ENCODE measurements at regions not wholly inside any gene's neighbourhood (a gene's known extent, or its start where the extent isn't known, plus 50 kb on each side); places are given as distances from the start of the nearest gene placed in this dataset.

- Mint-ChIP-seq H3K4me3 (no peak overlapping the region), H3K27ac (no peak overlapping the region), H3K4me1 (peaks cover 17% of the 10 kb centered on the region), H3K27me3 (ENCODE audit: insufficient read depth, low read depth, poor library complexity) (peaks cover 4% of the 10 kb centered on the region), H3K9me3 (no peaks in the 10 kb centered on the region), H3K36me3 (ENCODE audit: low read depth) (no peaks in the 10 kb centered on the region; the same call in 1 of the 3 replicates)
- Histone ChIP-seq H3K36me3 (ENCODE audit: insufficient read depth) (no peaks in the 10 kb centered on the region), H4K20me1 (replicated peaks; ENCODE audit: insufficient read depth) (no peaks in the 10 kb centered on the region), H3K4me2 (no peak overlapping the region), H3K27me3 (ENCODE audit: insufficient read depth) (no peaks in the 10 kb centered on the region), H3K9me2 (ENCODE audit: insufficient read depth) (no peaks in the 10 kb centered on the region; the same call in 1 of the 2 replicates), H3K4me3 (no peak overlapping the region), H3K27ac (ENCODE audit: low read depth) (no peak overlapping the region), H3F3A (replicated peaks; ENCODE audit: low read depth) (no peaks in the 10 kb centered on the region), H3K79me2 (replicated peaks; ENCODE audit: insufficient read depth) (no peaks in the 10 kb centered on the region), H2AFZ (peak overlapping the region; percentile 25; the same call in 1 of the 2 replicates), H3K4me1 (ENCODE audit: insufficient read depth) (peaks cover 12% of the 10 kb centered on the region; the same call in 1 of the 2 replicates)
- DNase-seq (ENCODE audit: low spot score): no peak
- no peak for ATAC-seq
- TF ChIP-seq POLR2AphosphoS5 (IDR thresholded peaks at IDR 0.05; ENCODE audit: low read depth): no peak
- no peak for TF ChIP-seq STAT1 (IDR thresholded peaks at IDR 0.05; ENCODE audit: unreplicated experiment)
- no peak for TF ChIP-seq CREB1 (CRISPR knock-in tag; IDR thresholded peaks at IDR 0.05; ENCODE audit: low read depth)
- TF ChIP-seq ZNF462 (CRISPR knock-in tag; IDR thresholded peaks at IDR 0.05): no peak
- TF ChIP-seq NANOG (IDR thresholded peaks at IDR 0.05; ENCODE audit: borderline replicate concordance): no peak
- TF ChIP-seq JUNB (IDR thresholded peaks at IDR 0.05; ENCODE audit: unreplicated experiment): no peak
- no peak for TF ChIP-seq ETS1 (IDR thresholded peaks at IDR 0.05)
- TF ChIP-seq, protein P1, sequence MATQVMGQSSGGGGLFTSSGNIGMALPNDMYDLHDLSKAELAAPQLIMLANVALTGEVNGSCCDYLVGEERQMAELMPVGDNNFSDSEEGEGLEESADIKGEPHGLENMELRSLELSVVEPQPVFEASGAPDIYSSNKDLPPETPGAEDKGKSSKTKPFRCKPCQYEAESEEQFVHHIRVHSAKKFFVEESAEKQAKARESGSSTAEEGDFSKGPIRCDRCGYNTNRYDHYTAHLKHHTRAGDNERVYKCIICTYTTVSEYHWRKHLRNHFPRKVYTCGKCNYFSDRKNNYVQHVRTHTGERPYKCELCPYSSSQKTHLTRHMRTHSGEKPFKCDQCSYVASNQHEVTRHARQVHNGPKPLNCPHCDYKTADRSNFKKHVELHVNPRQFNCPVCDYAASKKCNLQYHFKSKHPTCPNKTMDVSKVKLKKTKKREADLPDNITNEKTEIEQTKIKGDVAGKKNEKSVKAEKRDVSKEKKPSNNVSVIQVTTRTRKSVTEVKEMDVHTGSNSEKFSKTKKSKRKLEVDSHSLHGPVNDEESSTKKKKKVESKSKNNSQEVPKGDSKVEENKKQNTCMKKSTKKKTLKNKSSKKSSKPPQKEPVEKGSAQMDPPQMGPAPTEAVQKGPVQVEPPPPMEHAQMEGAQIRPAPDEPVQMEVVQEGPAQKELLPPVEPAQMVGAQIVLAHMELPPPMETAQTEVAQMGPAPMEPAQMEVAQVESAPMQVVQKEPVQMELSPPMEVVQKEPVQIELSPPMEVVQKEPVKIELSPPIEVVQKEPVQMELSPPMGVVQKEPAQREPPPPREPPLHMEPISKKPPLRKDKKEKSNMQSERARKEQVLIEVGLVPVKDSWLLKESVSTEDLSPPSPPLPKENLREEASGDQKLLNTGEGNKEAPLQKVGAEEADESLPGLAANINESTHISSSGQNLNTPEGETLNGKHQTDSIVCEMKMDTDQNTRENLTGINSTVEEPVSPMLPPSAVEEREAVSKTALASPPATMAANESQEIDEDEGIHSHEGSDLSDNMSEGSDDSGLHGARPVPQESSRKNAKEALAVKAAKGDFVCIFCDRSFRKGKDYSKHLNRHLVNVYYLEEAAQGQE (IDR thresholded peaks at IDR 0.05; ENCODE audit: unreplicated experiment): no peak
- TF ChIP-seq EZH2phosphoT487 (IDR thresholded peaks at IDR 0.05; ENCODE audit: unreplicated experiment): no peak
- TF ChIP-seq ZNF114 (CRISPR knock-in tag; IDR thresholded peaks at IDR 0.05): no peak
- TF ChIP-seq, protein P2, sequence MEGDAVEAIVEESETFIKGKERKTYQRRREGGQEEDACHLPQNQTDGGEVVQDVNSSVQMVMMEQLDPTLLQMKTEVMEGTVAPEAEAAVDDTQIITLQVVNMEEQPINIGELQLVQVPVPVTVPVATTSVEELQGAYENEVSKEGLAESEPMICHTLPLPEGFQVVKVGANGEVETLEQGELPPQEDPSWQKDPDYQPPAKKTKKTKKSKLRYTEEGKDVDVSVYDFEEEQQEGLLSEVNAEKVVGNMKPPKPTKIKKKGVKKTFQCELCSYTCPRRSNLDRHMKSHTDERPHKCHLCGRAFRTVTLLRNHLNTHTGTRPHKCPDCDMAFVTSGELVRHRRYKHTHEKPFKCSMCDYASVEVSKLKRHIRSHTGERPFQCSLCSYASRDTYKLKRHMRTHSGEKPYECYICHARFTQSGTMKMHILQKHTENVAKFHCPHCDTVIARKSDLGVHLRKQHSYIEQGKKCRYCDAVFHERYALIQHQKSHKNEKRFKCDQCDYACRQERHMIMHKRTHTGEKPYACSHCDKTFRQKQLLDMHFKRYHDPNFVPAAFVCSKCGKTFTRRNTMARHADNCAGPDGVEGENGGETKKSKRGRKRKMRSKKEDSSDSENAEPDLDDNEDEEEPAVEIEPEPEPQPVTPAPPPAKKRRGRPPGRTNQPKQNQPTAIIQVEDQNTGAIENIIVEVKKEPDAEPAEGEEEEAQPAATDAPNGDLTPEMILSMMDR (conservative IDR thresholded peaks at IDR 0.05; ENCODE audit: low read depth in 2 of 2): no peak
- no peak for TF ChIP-seq EZH2 (IDR thresholded peaks at IDR 0.05; ENCODE audit: low read depth, unreplicated experiment)
- no peak for TF ChIP-seq ZNF331 (CRISPR knock-in tag; IDR thresholded peaks at IDR 0.05; ENCODE audit: low read depth)
Measured at GRCh38 chr11:15544353-15544752, 429.6 kb downstream of the INSC start.
